SJSA1 (cell line): ENCODE measurements at regions not wholly inside any gene's neighbourhood (a gene's known extent, or its start where the extent isn't known, plus 50 kb on each side); places are given as distances from the start of the nearest gene placed in this dataset.
"Not testable (repeated sequence)": the region's sequence is repeated elsewhere in the genome, so short reads cannot be mapped to it uniquely, and the experiment has no call there.

Source experiments
- DNase-seq, 2 experiments: peaks; one replicate each; pipeline ENCODE4 v3.0.0-alpha.2; 2015 to 2020; ENCODE audit warnings: low spot score in 2 of 2, low read depth in 1 of 2
- H3K27ac ChIP-seq: fragments of 250-450 bp; sonication (Bioruptor Pico); 2 replicates; pipeline ENCODE4 v1.5.1; 2020; ENCODE audit warnings: mild to moderate bottlenecking, moderate library complexity
- H3K27me3 ChIP-seq: fragments of 250-450 bp; sonication (Bioruptor Pico); replicated peaks from 2 replicates; pipeline ENCODE4 v1.5.1; 2020; ENCODE audit warnings: mild to moderate bottlenecking, moderate library complexity
- H3K36me3 ChIP-seq: fragments of 250-450 bp; sonication (Bioruptor Pico); 2 replicates; pipeline ENCODE4 v1.5.1; 2020; ENCODE audit warnings: mild to moderate bottlenecking
- H3K4me1 ChIP-seq: fragments of 250-450 bp; sonication (Bioruptor Pico); replicated peaks from 2 replicates; pipeline ENCODE4 v1.6.1; 2021; ENCODE audit warnings: mild to moderate bottlenecking
- H3K4me3 ChIP-seq: fragments of 250-450 bp; sonication (Bioruptor Pico); 2 replicates; pipeline ENCODE4 v1.5.1; 2020; ENCODE audit warnings: mild to moderate bottlenecking
- H3K9me3 ChIP-seq: fragments of 250-450 bp; sonication (Bioruptor Pico); replicated peaks from 2 replicates; pipeline ENCODE4 v1.5.1; 2020; ENCODE audit warnings: mild to moderate bottlenecking

DNA sequence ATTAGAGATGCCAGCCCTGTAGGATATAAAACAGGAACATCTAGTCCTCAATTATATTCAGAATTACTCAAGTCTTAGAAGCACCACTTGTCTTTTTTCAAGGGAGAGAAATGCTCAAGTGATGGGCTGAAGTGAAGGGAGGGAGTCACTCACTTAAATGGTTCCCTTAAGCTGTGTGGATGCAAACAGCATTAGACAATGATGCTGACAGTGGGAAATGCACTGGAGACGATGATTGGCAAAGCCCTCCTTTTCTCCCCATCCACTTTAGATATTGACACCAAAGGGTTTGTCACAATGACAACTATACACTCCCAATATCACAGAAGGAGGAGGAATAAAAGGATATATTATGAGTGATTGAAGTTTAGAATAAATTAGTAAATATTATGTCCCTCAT, 491.4 kb upstream of the SMIM31 start:
- not testable (repeated sequence) for H3K9me3 ChIP-seq, H3K27me3 ChIP-seq, H3K4me1 ChIP-seq, H3K27ac ChIP-seq, DNase-seq, H3K36me3 ChIP-seq, H3K4me3 ChIP-seq

- DNase-seq, H3K36me3 ChIP-seq, H3K9me3 ChIP-seq, H3K27me3 ChIP-seq, H3K4me3 ChIP-seq, H3K27ac ChIP-seq, H3K4me1 ChIP-seq: not testable (repeated sequence)
Observed at GRCh38 chr4:164277414-164277813, 476.5 kb upstream of the SMIM31 start.

DNA sequence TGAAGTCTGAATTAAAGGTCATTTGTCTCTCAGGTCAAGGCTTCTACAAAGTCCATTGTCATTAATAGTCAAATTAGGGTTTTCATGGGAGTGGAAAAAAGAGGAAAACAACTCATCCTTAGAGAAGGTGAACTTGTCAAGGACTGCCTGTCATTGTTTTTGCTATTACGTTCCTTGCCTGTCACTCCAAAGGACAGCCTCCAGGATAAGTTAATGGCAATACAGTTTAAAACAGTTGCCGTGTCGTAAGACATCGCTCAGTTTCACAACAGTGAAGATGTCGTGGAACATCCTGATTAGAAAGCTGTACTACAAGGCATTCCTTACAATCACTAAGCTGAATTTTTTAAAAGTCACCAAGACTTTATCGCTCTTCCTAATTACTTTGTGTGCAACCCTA, 466.8 kb upstream of the SMIM31 start:
- H3K27ac ChIP-seq, result no peak overlapping the region
- no peak for DNase-seq
- H3K4me1 ChIP-seq, result peaks cover 11% of the 10 kb centered on the region
- H3K9me3 ChIP-seq, result no peaks in the 10 kb centered on the region
- H3K4me3 ChIP-seq, result no peak overlapping the region
- H3K36me3 ChIP-seq, result no peaks in the 10 kb centered on the region
- H3K27me3 ChIP-seq, result no peaks in the 10 kb centered on the region

DNA sequence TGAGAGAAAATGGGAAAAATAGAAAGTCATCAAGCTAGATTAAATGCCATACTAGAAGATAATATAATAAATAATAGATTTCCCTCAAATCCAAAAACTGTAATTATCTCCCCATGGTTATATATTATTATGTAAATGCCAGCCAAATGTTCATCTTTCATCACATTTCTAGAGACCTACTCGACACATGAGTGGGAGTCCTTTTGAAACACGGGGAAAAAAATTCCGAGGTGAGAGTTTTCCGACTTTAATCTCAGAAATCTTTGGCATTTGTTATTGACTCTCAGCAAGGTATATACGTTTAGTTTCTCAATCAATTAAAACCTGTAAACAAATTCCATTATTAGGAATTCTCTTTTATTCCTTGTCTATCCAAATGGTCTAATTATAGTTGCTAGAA, 465.4 kb upstream of the SMIM31 start:
- Histone ChIP-seq H3K4me3 (no peak overlapping the region), H3K36me3 (no peaks in the 10 kb centered on the region), H3K4me1 (peaks cover 20% of the 10 kb centered on the region), H3K27me3 (no peaks in the 10 kb centered on the region), H3K27ac (no peak overlapping the region), H3K9me3 (no peaks in the 10 kb centered on the region)
- no peak for DNase-seq

DNA sequence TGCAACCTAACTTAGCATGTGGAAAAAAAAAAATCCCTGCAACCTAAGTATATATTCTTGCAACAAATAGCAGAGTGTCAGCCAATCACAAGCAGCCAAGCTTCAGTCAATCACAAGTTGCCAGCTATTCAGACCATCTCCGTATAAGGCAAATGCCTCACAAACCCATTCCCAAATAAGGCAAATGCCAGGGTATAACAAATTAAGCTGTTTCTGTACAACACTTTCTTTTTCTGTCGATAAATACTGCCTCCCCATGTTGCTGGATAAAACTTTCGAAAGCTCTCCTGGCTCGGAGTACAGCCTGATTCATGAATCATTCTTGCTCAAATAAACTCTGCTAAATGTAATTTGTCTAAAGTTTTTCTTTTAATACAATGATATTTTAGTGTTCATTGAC, 460.7 kb upstream of the SMIM31 start:
- Histone ChIP-seq H3K36me3 (no peaks in the 10 kb centered on the region), H3K4me1 (peaks cover 31% of the 10 kb centered on the region), H3K27me3 (no peaks in the 10 kb centered on the region), H3K4me3 (no peak overlapping the region), H3K27ac (no peak overlapping the region), H3K9me3 (no peaks in the 10 kb centered on the region)
- DNase-seq, result peak in 1 of 2 experiments; percentile 36

- H3K4me1 ChIP-seq, result peaks cover 31% of the 10 kb centered on the region
- no peaks in the 10 kb centered on the region for H3K36me3 ChIP-seq
- DNase-seq, result no peak
- no peaks in the 10 kb centered on the region for H3K27me3 ChIP-seq
- no peak overlapping the region for H3K27ac ChIP-seq
- no peak overlapping the region for H3K4me3 ChIP-seq
- no peaks in the 10 kb centered on the region for H3K9me3 ChIP-seq
Observed at GRCh38 chr4:164293743-164294142, 460.2 kb upstream of the SMIM31 start.

DNA sequence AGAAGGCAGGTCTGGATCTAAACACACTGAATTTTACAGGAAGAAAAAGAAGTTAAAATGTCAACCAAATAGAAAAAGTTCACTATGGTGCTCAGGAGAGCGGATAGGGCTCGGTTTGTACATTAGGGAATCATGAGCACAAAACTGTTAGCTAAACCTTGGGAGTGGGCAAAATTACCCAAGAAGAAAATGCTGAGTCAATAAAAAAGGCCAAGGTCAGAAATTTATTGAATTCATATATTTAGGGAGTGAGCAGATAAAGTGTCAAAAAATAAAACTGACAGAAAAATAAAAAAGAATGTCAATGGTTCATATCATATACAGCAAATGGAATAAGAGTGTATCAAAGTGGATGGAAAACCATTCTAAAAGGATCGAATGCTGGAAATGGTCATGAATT, 452.5 kb upstream of the SMIM31 start:
- H3K9me3 ChIP-seq, result no peaks in the 10 kb centered on the region
- H3K4me3 ChIP-seq, result no peak overlapping the region
- DNase-seq, result no peak
- no peaks in the 10 kb centered on the region for H3K27me3 ChIP-seq
- H3K36me3 ChIP-seq, result no peaks in the 10 kb centered on the region
- no peak overlapping the region for H3K27ac ChIP-seq
- H3K4me1 ChIP-seq, result peaks cover 11% of the 10 kb centered on the region

DNA sequence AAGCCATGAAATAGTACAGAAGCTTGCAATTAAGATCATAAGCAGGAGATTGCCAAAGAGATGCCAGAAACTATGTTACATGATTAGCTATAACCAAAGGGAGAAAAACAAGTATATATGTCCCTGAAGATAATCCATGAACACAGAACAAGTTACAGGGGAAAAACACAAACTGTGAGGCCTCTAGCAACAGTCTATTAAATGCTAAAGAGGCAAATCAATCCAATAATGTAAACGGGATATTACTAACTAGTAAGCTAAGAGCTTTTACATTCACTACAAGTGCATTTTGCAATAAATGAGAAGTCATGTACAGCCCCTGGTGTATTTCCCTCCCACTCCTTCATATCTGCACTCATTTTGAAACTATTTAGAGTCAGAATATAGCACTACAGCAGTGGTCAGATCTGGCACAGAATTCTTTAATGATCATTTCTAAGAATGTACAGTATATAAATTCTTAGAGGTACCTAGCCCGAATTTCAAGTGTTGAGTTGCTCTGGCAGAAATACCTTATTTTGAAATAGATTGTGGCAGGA, 449.8 kb upstream of the SMIM31 start:
- no peak overlapping the region for H3K27ac ChIP-seq
- DNase-seq, result no peak
- H3K4me3 ChIP-seq, result no peak overlapping the region
- no peaks in the 10 kb centered on the region for H3K9me3 ChIP-seq
- H3K36me3 ChIP-seq, result no peaks in the 10 kb centered on the region
- peaks cover 11% of the 10 kb centered on the region for H3K4me1 ChIP-seq
- no peaks in the 10 kb centered on the region for H3K27me3 ChIP-seq

GRCh38 chr4:164304861-164305260, 449.1 kb upstream of the SMIM31 start:
- no peaks in the 10 kb centered on the region for H3K27me3 ChIP-seq
- no peaks in the 10 kb centered on the region for H3K9me3 ChIP-seq
- peak in 1 of 2 experiments; percentile 31 for DNase-seq
- peaks cover 11% of the 10 kb centered on the region for H3K4me1 ChIP-seq
- H3K27ac ChIP-seq, result no peak overlapping the region
- no peaks in the 10 kb centered on the region for H3K36me3 ChIP-seq
- no peak overlapping the region for H3K4me3 ChIP-seq

- H3K27ac ChIP-seq, result no peak overlapping the region
- H3K4me1 ChIP-seq, result peaks cover 11% of the 10 kb centered on the region
- H3K9me3 ChIP-seq, result no peaks in the 10 kb centered on the region
- no peak overlapping the region for H3K4me3 ChIP-seq
- no peaks in the 10 kb centered on the region for H3K27me3 ChIP-seq
- DNase-seq, result no peak
- no peaks in the 10 kb centered on the region for H3K36me3 ChIP-seq
Observed at GRCh38 chr4:164307262-164307661, 446.7 kb upstream of the SMIM31 start.

- Histone ChIP-seq H3K27me3 (no peaks in the 10 kb centered on the region), H3K27ac (no peak overlapping the region), H3K36me3 (no peaks in the 10 kb centered on the region), H3K4me1 (no peaks in the 10 kb centered on the region), H3K4me3 (no peak overlapping the region), H3K9me3 (no peaks in the 10 kb centered on the region)
- DNase-seq, result no peak
Observed at GRCh38 chr4:164312671-164313070, 441.3 kb upstream of the SMIM31 start.

- no peak overlapping the region for H3K4me3 ChIP-seq
- no peaks in the 10 kb centered on the region for H3K9me3 ChIP-seq
- H3K27me3 ChIP-seq, result no peaks in the 10 kb centered on the region
- H3K36me3 ChIP-seq, result no peaks in the 10 kb centered on the region
- DNase-seq, result no peak
- no peak overlapping the region for H3K27ac ChIP-seq
- H3K4me1 ChIP-seq, result no peaks in the 10 kb centered on the region
Observed at GRCh38 chr4:164313853-164314252, 440.1 kb upstream of the SMIM31 start.

- DNase-seq, result no peak
- Histone ChIP-seq H3K4me3 (no peak overlapping the region), H3K4me1 (no peaks in the 10 kb centered on the region), H3K9me3 (no peaks in the 10 kb centered on the region), H3K27ac (no peak overlapping the region), H3K36me3 (no peaks in the 10 kb centered on the region), H3K27me3 (no peaks in the 10 kb centered on the region)
Observed at GRCh38 chr4:164318350-164318749, 435.6 kb upstream of the SMIM31 start.

- H3K36me3 ChIP-seq, result no peaks in the 10 kb centered on the region
- H3K4me3 ChIP-seq, result no peak overlapping the region
- no peaks in the 10 kb centered on the region for H3K9me3 ChIP-seq
- H3K27me3 ChIP-seq, result no peaks in the 10 kb centered on the region
- no peak overlapping the region for H3K27ac ChIP-seq
- H3K4me1 ChIP-seq, result no peaks in the 10 kb centered on the region
- DNase-seq, result no peak
Observed at GRCh38 chr4:164319688-164320087, 434.2 kb upstream of the SMIM31 start.

GRCh38 chr4:164320847-164321246, 433.1 kb upstream of the SMIM31 start:
- H3K4me3 ChIP-seq, result no peak overlapping the region
- H3K36me3 ChIP-seq, result no peaks in the 10 kb centered on the region
- H3K27me3 ChIP-seq, result no peaks in the 10 kb centered on the region
- no peak for DNase-seq
- no peaks in the 10 kb centered on the region for H3K9me3 ChIP-seq
- no peak overlapping the region for H3K27ac ChIP-seq
- H3K4me1 ChIP-seq, result no peaks in the 10 kb centered on the region
